ENCODE measurements at regions not wholly inside any gene's neighbourhood (a gene's known extent, or its start where the extent isn't known, plus 50 kb on each side); places are given as distances from the start of the nearest gene placed in this dataset.

- no peak for TF ChIP-seq EZH2 (IDR thresholded peaks at IDR 0.05; ENCODE audit: insufficient read depth, poor library complexity, severe bottlenecking)
- TF ChIP-seq EZH2phosphoT487 (IDR thresholded peaks at IDR 0.05; ENCODE audit: insufficient read depth, low read depth) = no peak
Measured at GRCh38 chr15:95259513-95259912, 1028.2 kb downstream of the MCTP2 start.

Measured in GM23248 (cell line).